SK-N-SH (cell line): ENCODE measurements at regions not wholly inside any gene's neighbourhood (a gene's known extent, or its start where the extent isn't known, plus 50 kb on each side); places are given as distances from the start of the nearest gene placed in this dataset.
A peak's percentile ranks its signal among the peaks of the same experiment; 100 is the strongest.

Experiments
- CTCF ChIP-seq: fragments of 200-600 bp; sonication (generic); IDR thresholded peaks from 2 replicates; pipeline ENCODE4 v1.6.1; 2017; ENCODE audit warnings: antibody characterized with exemption, mild to moderate bottlenecking, moderate library complexity
- GATA2 ChIP-seq: sonication (generic); formaldehyde crosslinking; IDR thresholded peaks from 2 replicates; pipeline ENCODE4 v1.5.0; 2020; ENCODE audit warnings: mild to moderate bottlenecking, missing genetic modification reagents
- PBX3 ChIP-seq: IDR thresholded peaks from 2 replicates; pipeline ENCODE4; 2012
- POLR2AphosphoS5 ChIP-seq: IDR thresholded peaks from 2 replicates; pipeline ENCODE4 v1.6.1; 2012; ENCODE audit warnings: low read depth, low read length
- REST ChIP-seq: IDR thresholded peaks from 2 replicates; pipeline ENCODE4 v1.6.1; 2012; ENCODE audit warnings: mild to moderate bottlenecking, low read depth, low read length, moderate library complexity

GRCh38 chr6:146990821-146991798 is 213.1 kb upstream of the STXBP5 start:
- TF ChIP-seq PBX3 = peak; percentile 62
- no peak for TF ChIP-seq CTCF
- no peak for TF ChIP-seq REST
- no peak for TF ChIP-seq POLR2AphosphoS5
- TF ChIP-seq GATA2 (CRISPR knock-in tag) = no peak
